Spinal cord (tissue), 9 donors: ENCODE measurements at regions not wholly inside any gene's neighbourhood (a gene's known extent, or its start where the extent isn't known, plus 50 kb on each side); places are given as distances from the start of the nearest gene placed in this dataset.

Source experiments
- DNase-seq, 6 donors: peaks; one replicate each; pipeline versions ENCODE4 v3.0.0 to v3.0.0-alpha.2; 2013 to 2015; ENCODE audit warnings: low spot score in 6 of 6, low read depth in 4 of 6
- H3K27ac ChIP-seq: one replicate; pipeline ENCODE4 v1.5.1; 2013; ENCODE audit warnings: low read depth, low read length, control low read depth
- H3K27me3 ChIP-seq: one replicate; pipeline ENCODE4 v1.6.1; 2013; ENCODE audit warnings: low read length; ENCODE audit not compliant: control insufficient read depth, insufficient read depth
- H3K36me3 ChIP-seq: one replicate; pipeline ENCODE4 v1.6.1; 2013; ENCODE audit warnings: low read length; ENCODE audit not compliant: control insufficient read depth, insufficient read depth
- H3K4me1 ChIP-seq: one replicate; pipeline ENCODE4 v1.6.1; 2013; ENCODE audit warnings: low read length; ENCODE audit not compliant: control insufficient read depth, insufficient read depth
- H3K4me3 ChIP-seq: one replicate; pipeline ENCODE4 v1.5.1; 2013; ENCODE audit warnings: low read depth, low read length, control low read depth
- H3K9me3 ChIP-seq: one replicate; pipeline ENCODE4 v1.6.1; 2013; ENCODE audit warnings: low read length; ENCODE audit not compliant: control insufficient read depth, insufficient read depth
- WGBS: methylation state at CpG from one replicate; pipeline ENCODE4 v1.1.5; 2013; ENCODE audit warnings: missing lambda C conversion rate; ENCODE audit not compliant: insufficient coverage; 5-methylcytosine and 5-hydroxymethylcytosine counted together
- donor health status: healthy.

GRCh38 chr4:92182006-92182735 lies 121.6 kb upstream of the GRID2 start:
- no peak for DNase-seq
- Histone ChIP-seq H3K9me3 (peaks cover 4% of the 10 kb centered on the region), H3K27ac (no peak overlapping the region), H3K36me3 (no peaks in the 10 kb centered on the region), H3K27me3 (no peaks in the 10 kb centered on the region), H3K4me3 (no peak overlapping the region), H3K4me1 (no peaks in the 10 kb centered on the region)
- WGBS = 96% methylated on average over 36 of the region's 36 CpGs

- 97% methylated on average over 33 of the region's 33 CpGs for WGBS
- Histone ChIP-seq H3K4me3 (no peak overlapping the region), H3K4me1 (no peaks in the 10 kb centered on the region), H3K9me3 (peaks cover 4% of the 10 kb centered on the region), H3K27me3 (no peaks in the 10 kb centered on the region), H3K27ac (no peak overlapping the region), H3K36me3 (no peaks in the 10 kb centered on the region)
- DNase-seq = no peak
These were observed 120.9 kb upstream of the GRID2 start for GRCh38 chr4:92182736-92183407.

GRCh38 chr4:92183825-92184224 lies 119.9 kb upstream of the GRID2 start:
- WGBS = no CpG with 5 or more reads among the region's 13 CpGs
- no peak for DNase-seq
- Histone ChIP-seq H3K36me3 (no peaks in the 10 kb centered on the region), H3K4me3 (no peak overlapping the region), H3K4me1 (no peaks in the 10 kb centered on the region), H3K27ac (no peak overlapping the region), H3K9me3 (peaks cover 4% of the 10 kb centered on the region), H3K27me3 (no peaks in the 10 kb centered on the region)

GRCh38 chr4:92184566-92184965 lies 119.2 kb upstream of the GRID2 start:
- Histone ChIP-seq H3K9me3 (peaks cover 4% of the 10 kb centered on the region), H3K4me3 (no peak overlapping the region), H3K36me3 (no peaks in the 10 kb centered on the region), H3K27ac (no peak overlapping the region), H3K4me1 (no peaks in the 10 kb centered on the region), H3K27me3 (no peaks in the 10 kb centered on the region)
- no CpG with 5 or more reads among the region's 2 CpGs for WGBS
- DNase-seq = no peak

- no peak overlapping the region for H3K4me3 ChIP-seq
- H3K9me3 ChIP-seq = peaks cover 4% of the 10 kb centered on the region
- no peaks in the 10 kb centered on the region for H3K27me3 ChIP-seq
- no peak overlapping the region for H3K27ac ChIP-seq
- WGBS = 100% methylated on average over 1 of the region's 2 CpGs
- no peaks in the 10 kb centered on the region for H3K36me3 ChIP-seq
- DNase-seq = no peak
- H3K4me1 ChIP-seq = no peaks in the 10 kb centered on the region
These were observed 117.5 kb upstream of the GRID2 start for GRCh38 chr4:92186239-92186638.

- no peaks in the 10 kb centered on the region for H3K9me3 ChIP-seq
- no peak overlapping the region for H3K4me3 ChIP-seq
- H3K36me3 ChIP-seq = no peaks in the 10 kb centered on the region
- H3K4me1 ChIP-seq = no peaks in the 10 kb centered on the region
- H3K27ac ChIP-seq = no peak overlapping the region
- no peak for DNase-seq
- no peaks in the 10 kb centered on the region for H3K27me3 ChIP-seq
These were observed 114.6 kb upstream of the GRID2 start for GRCh38 chr4:92189146-92189545.

GRCh38 chr4:92198711-92199110 lies 105.1 kb upstream of the GRID2 start:
- Histone ChIP-seq H3K27ac (no peak overlapping the region), H3K4me1 (no peaks in the 10 kb centered on the region), H3K27me3 (no peaks in the 10 kb centered on the region), H3K36me3 (no peaks in the 10 kb centered on the region), H3K4me3 (no peak overlapping the region), H3K9me3 (no peaks in the 10 kb centered on the region)
- DNase-seq = no peak
- WGBS = no CpG with 5 or more reads among the region's 4 CpGs

- Histone ChIP-seq H3K4me1 (no peaks in the 10 kb centered on the region), H3K9me3 (no peaks in the 10 kb centered on the region), H3K36me3 (no peaks in the 10 kb centered on the region), H3K4me3 (no peak overlapping the region), H3K27ac (no peak overlapping the region), H3K27me3 (no peaks in the 10 kb centered on the region)
- WGBS = no CpG with 5 or more reads among the region's 2 CpGs
- no peak for DNase-seq
These were observed 104.6 kb upstream of the GRID2 start for GRCh38 chr4:92199135-92199534.

GRCh38 chr4:92210906-92211305 lies 92.9 kb upstream of the GRID2 start:
- H3K27ac ChIP-seq = no peak overlapping the region
- WGBS = 92% methylated on average over 7 of the region's 7 CpGs
- H3K4me1 ChIP-seq = no peaks in the 10 kb centered on the region
- no peak for DNase-seq
- no peaks in the 10 kb centered on the region for H3K36me3 ChIP-seq
- H3K9me3 ChIP-seq = no peaks in the 10 kb centered on the region
- H3K4me3 ChIP-seq = no peak overlapping the region
- H3K27me3 ChIP-seq = no peaks in the 10 kb centered on the region

- no peaks in the 10 kb centered on the region for H3K27me3 ChIP-seq
- no peak overlapping the region for H3K4me3 ChIP-seq
- H3K9me3 ChIP-seq = no peaks in the 10 kb centered on the region
- no peak for DNase-seq
- no peaks in the 10 kb centered on the region for H3K36me3 ChIP-seq
- no peak overlapping the region for H3K27ac ChIP-seq
- no CpG with 5 or more reads among the region's 4 CpGs for WGBS
- H3K4me1 ChIP-seq = no peaks in the 10 kb centered on the region
These were observed 88.3 kb upstream of the GRID2 start for GRCh38 chr4:92215476-92215875.
